ENCODE measurements at regions not wholly inside any gene's neighbourhood (a gene's known extent, or its start where the extent isn't known, plus 50 kb on each side); places are given as distances from the start of the nearest gene placed in this dataset.

- Histone ChIP-seq H3K27ac (ENCODE audit: low read length) (peak overlapping the region; percentile 67), H3K36me3 (replicated peaks; ENCODE audit: insufficient read depth, low read length) (no peaks in the 10 kb centered on the region), H4K20me1 (ENCODE audit: insufficient read depth, low read length) (no peaks in the 10 kb centered on the region), H3K4me3 (ENCODE audit: low read length) (0 out of 2 replicates have a peak overlapping the region, but pooled peaks have one; percentile 4), H3K4me1 (ENCODE audit: low read length) (peaks cover 58% of the 10 kb centered on the region), H2AFZ (ENCODE audit: low read length) (peak overlapping the region; percentile 72), H3F3A (ENCODE audit: insufficient read depth, low read length) (peaks cover 15% of the 10 kb centered on the region), H3K9me3 (replicated peaks; ENCODE audit: insufficient read depth, low read length) (no peaks in the 10 kb centered on the region), H3K9me2 (replicated peaks; ENCODE audit: insufficient read depth, low read length) (no peaks in the 10 kb centered on the region), H3K9ac (ENCODE audit: low read length) (peak overlapping the region; percentile 14; the same call in 1 of the 2 replicates), H3K79me2 (ENCODE audit: low read length) (no peaks in the 10 kb centered on the region), H3K27me3 (replicated peaks; ENCODE audit: insufficient read depth, low read length) (no peaks in the 10 kb centered on the region), H3K4me2 (ENCODE audit: low read depth, low read length) (peak overlapping the region; percentile 62)
- DNase-seq: peak; percentile 93
- TF ChIP-seq CTCF (IDR thresholded peaks at IDR 0.05; ENCODE audit: low read length) (no peak), EZH2phosphoT487 (IDR thresholded peaks at IDR 0.05; ENCODE audit: low read length) (no peak), EZH2 (optimal IDR thresholded peaks at IDR 0.05; ENCODE audit: low read depth, low read length) (no peak)
Observed at GRCh38 chr17:33968350-33969044, 286.6 kb upstream of the CCL2 start.

- H3K9me3 ChIP-seq (replicated peaks; ENCODE audit: insufficient read depth, low read length): no peaks in the 10 kb centered on the region
- no peak overlapping the region for H3K4me2 ChIP-seq (ENCODE audit: low read depth, low read length)
- no peaks in the 10 kb centered on the region for H3K36me3 ChIP-seq (replicated peaks; ENCODE audit: insufficient read depth, low read length)
- TF ChIP-seq EZH2 (optimal IDR thresholded peaks at IDR 0.05; ENCODE audit: low read depth, low read length) (no peak), CTCF (IDR thresholded peaks at IDR 0.05; ENCODE audit: low read length) (no peak), EZH2phosphoT487 (IDR thresholded peaks at IDR 0.05; ENCODE audit: low read length) (no peak)
- H3F3A ChIP-seq (ENCODE audit: insufficient read depth, low read length): peaks cover 4% of the 10 kb centered on the region; the same call in 1 of the 2 replicates
- peaks cover 43% of the 10 kb centered on the region for H3K4me1 ChIP-seq (ENCODE audit: low read length)
- no peak for DNase-seq
- H3K79me2 ChIP-seq (ENCODE audit: low read length): no peaks in the 10 kb centered on the region
- no peaks in the 10 kb centered on the region for H3K27me3 ChIP-seq (replicated peaks; ENCODE audit: insufficient read depth, low read length)
- no peaks in the 10 kb centered on the region for H3K9me2 ChIP-seq (replicated peaks; ENCODE audit: insufficient read depth, low read length)
- H4K20me1 ChIP-seq (ENCODE audit: insufficient read depth, low read length): no peaks in the 10 kb centered on the region
- H3K4me3 ChIP-seq (ENCODE audit: low read length): no peak overlapping the region
- no peak overlapping the region for H3K27ac ChIP-seq (ENCODE audit: low read length)
- H3K9ac ChIP-seq (ENCODE audit: low read length): no peak overlapping the region
- no peak overlapping the region for H2AFZ ChIP-seq (ENCODE audit: low read length)
Observed at GRCh38 chr17:33970279-33970678, 284.8 kb upstream of the CCL2 start.

GRCh38 chr17:33972763-33973162, 282.3 kb upstream of the CCL2 start:
- peak; percentile 65 for DNase-seq
- TF ChIP-seq EZH2phosphoT487 (IDR thresholded peaks at IDR 0.05; ENCODE audit: low read length): no peak
- TF ChIP-seq CTCF (IDR thresholded peaks at IDR 0.05; ENCODE audit: low read length): no peak
- no peak for TF ChIP-seq EZH2 (optimal IDR thresholded peaks at IDR 0.05; ENCODE audit: low read depth, low read length)
- Histone ChIP-seq H3K4me1 (ENCODE audit: low read length) (peaks cover 36% of the 10 kb centered on the region), H3K27ac (ENCODE audit: low read length) (peak overlapping the region; percentile 28; the same call in 1 of the 2 replicates), H3K36me3 (replicated peaks; ENCODE audit: insufficient read depth, low read length) (no peaks in the 10 kb centered on the region), H3F3A (ENCODE audit: insufficient read depth, low read length) (peaks cover 4% of the 10 kb centered on the region; the same call in 1 of the 2 replicates), H3K27me3 (replicated peaks; ENCODE audit: insufficient read depth, low read length) (no peaks in the 10 kb centered on the region), H4K20me1 (ENCODE audit: insufficient read depth, low read length) (no peaks in the 10 kb centered on the region), H3K79me2 (ENCODE audit: low read length) (no peaks in the 10 kb centered on the region), H2AFZ (ENCODE audit: low read length) (peak overlapping the region; percentile 55), H3K4me2 (ENCODE audit: low read depth, low read length) (peak overlapping the region; percentile 17; the same call in 1 of the 2 replicates), H3K9me2 (replicated peaks; ENCODE audit: insufficient read depth, low read length) (no peaks in the 10 kb centered on the region), H3K9me3 (replicated peaks; ENCODE audit: insufficient read depth, low read length) (no peaks in the 10 kb centered on the region), H3K9ac (ENCODE audit: low read length) (no peak overlapping the region), H3K4me3 (ENCODE audit: low read length) (no peak overlapping the region)

Measured in MM.1S (cell line).